A673 (cell line): ENCODE measurements at regions not wholly inside any gene's neighbourhood (a gene's known extent, or its start where the extent isn't known, plus 50 kb on each side); places are given as distances from the start of the nearest gene placed in this dataset.

Experiments
- CTCF ChIP-seq: fragments of 300-800, 200-600 bp; sonication (generic); conservative IDR thresholded peaks from 2 replicates; pipeline ENCODE4 v1.5.1; 2017; ENCODE audit warnings: low read depth, mild to moderate bottlenecking, antibody characterized with exemption, low read length, moderate library complexity, mixed read lengths
- EZH2 ChIP-seq: fragments of 200-600 bp; sonication (generic); IDR thresholded peaks from 2 replicates; pipeline ENCODE4 v1.6.1; 2017; ENCODE audit warnings: borderline replicate concordance, low read depth, mild to moderate bottlenecking, mixed read lengths, antibody characterized with exemption, low read length; ENCODE audit not compliant: poor library complexity, severe bottlenecking

- TF ChIP-seq CTCF (no peak), EZH2 (no peak)
Measured at GRCh38 chr15:38103564-38103963, 149.1 kb upstream of the SPRED1 start.
